B cell (primary cell): ENCODE measurements at regions not wholly inside any gene's neighbourhood (a gene's known extent, or its start where the extent isn't known, plus 50 kb on each side); places are given as distances from the start of the nearest gene placed in this dataset.

Experiments used
- CTCF ChIP-seq: fragments of 200-600 bp; IDR thresholded peaks from one replicate; pipeline ENCODE4 v1.8.0; 2022; ENCODE audit warnings: antibody characterized with exemption, mild to moderate bottlenecking
- EZH2 ChIP-seq: IDR thresholded peaks from 2 replicates; pipeline ENCODE4 v1.6.1; 2012; ENCODE audit warnings: borderline replicate concordance, low read depth, mild to moderate bottlenecking, moderate library complexity, low read length; ENCODE audit not compliant: insufficient read depth, poor library complexity, severe bottlenecking

- TF ChIP-seq CTCF, result no peak
- no peak for TF ChIP-seq EZH2
Observed at GRCh38 chr7:89770161-89770560, 384.1 kb upstream of the STEAP1 start.
